Prostate gland (tissue), 2 donors: ENCODE measurements at regions not wholly inside any gene's neighbourhood (a gene's known extent, or its start where the extent isn't known, plus 50 kb on each side); places are given as distances from the start of the nearest gene placed in this dataset.

Experiments used
- CTCF ChIP-seq, 4 experiments: fragments of 200-600 bp in 2 of 4; fragments of 450-650 bp in 2 of 4; sonication (generic) in 2 of 4; IDR thresholded peaks; 1 replicate in 3 of 4; 2 replicates in 1 of 4; pipeline ENCODE4 v1.5.1; 2016 to 2019; ENCODE audit warnings: antibody characterized with exemption in 4 of 4, mild to moderate bottlenecking in 2 of 4, moderate library complexity in 2 of 4
- POLR2A ChIP-seq: fragments of 450-650 bp; IDR thresholded peaks from one replicate; pipeline ENCODE4 v1.6.1; 2016; ENCODE audit warnings: antibody characterized with exemption, mild to moderate bottlenecking
- POLR2AphosphoS5 ChIP-seq: sonication (generic); formaldehyde crosslinking; IDR thresholded peaks from one replicate; pipeline ENCODE4 v1.6.1; 2017; ENCODE audit warnings: antibody characterized with exemption

- TF ChIP-seq CTCF (IDR thresholded peaks at IDR 0.05) (no peak), POLR2A (no peak), POLR2AphosphoS5 (peak; percentile 69)
Measured at GRCh38 chr12:59046763-59047534, 126.6 kb upstream of the LRIG3 start.
